ENCODE measurements at regions not wholly inside any gene's neighbourhood (a gene's known extent, or its start where the extent isn't known, plus 50 kb on each side); places are given as distances from the start of the nearest gene placed in this dataset.

DNA sequence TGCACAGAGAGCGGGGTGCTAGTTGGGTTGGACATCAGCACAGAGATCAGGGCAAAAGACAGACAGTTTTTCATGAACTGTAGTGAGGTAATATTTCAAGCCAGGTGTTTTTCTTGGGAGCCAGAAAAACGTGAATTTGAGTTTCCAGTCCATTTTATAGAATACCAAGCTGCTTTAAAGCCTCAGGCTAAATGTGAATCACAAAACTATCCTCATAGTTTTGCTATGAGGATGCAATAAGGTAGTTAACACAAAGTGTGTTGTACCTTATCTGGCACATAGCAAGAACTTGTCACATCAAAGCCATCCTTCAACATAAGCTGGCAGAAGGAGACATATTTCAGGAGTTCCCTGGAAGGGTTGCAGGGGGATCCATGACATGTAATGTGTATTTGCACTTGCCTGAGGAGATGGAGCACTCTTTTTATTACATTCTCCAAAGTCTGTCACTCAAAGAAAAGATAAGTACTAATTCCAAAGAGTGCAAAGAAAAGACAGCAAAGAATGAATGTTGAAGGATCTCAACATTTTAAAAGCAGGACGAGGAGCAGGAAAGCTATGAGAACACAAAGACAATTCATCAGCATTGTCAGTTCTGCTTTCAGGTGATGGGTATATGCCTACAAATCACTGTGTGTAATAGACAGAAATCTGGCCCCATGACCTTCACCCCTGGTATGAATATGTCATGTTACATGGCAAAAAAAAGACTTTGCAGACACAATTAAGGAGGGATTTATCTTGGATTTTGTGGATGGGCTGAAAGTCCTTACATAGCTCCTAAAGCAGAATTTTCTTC lies 1046.4 kb downstream of the NTRK3 start:
- H3K27ac ChIP-seq = no peak overlapping the region
- WGBS = 28% methylated on average over 3 of the region's 3 CpGs
- no peak overlapping the region for H3K4me3 ChIP-seq

DNA sequence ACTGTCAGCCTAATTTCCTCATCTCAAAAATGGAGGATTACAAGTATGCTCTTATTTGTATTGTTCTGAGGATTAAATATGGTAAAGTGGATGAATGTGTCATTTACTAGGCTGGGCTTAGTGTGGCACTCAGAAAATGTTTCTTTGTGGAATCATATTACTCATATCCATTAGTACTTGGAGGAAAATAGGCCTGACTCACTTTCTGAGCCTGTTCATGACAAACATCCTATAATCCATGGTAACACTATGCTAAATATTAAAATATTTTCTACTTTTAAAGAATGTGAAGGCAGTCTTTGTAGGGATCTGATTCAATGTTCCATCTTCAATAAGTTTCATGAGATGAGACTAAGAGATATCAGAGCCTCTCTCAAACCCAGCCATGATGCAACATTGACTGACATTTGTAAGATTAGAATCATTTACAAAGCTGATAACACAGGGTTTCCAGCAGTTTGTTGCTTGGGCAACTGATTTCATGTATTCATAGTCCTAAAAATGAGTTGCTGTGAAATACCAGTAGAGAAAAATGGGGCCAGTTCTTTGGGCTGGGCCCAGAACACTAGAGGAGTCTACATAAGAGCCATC lies 1048.5 kb downstream of the NTRK3 start:
- DNase-seq (ENCODE audit: low spot score in 2 of 2) = no peak
- Histone ChIP-seq H3K9me3 (no peaks in the 10 kb centered on the region), H3K27ac (no peak overlapping the region), H3K4me1 (no peaks in the 10 kb centered on the region), H3K4me3 (no peak overlapping the region), H3K36me3 (no peaks in the 10 kb centered on the region), H3K27me3 (no peaks in the 10 kb centered on the region)
- TF ChIP-seq EP300 (IDR thresholded peaks at IDR 0.05) (no peak), POLR2AphosphoS5 (IDR thresholded peaks at IDR 0.05) (no peak), POLR2A (IDR thresholded peaks at IDR 0.05) (no peak)
- TF ChIP-seq, protein P1, sequence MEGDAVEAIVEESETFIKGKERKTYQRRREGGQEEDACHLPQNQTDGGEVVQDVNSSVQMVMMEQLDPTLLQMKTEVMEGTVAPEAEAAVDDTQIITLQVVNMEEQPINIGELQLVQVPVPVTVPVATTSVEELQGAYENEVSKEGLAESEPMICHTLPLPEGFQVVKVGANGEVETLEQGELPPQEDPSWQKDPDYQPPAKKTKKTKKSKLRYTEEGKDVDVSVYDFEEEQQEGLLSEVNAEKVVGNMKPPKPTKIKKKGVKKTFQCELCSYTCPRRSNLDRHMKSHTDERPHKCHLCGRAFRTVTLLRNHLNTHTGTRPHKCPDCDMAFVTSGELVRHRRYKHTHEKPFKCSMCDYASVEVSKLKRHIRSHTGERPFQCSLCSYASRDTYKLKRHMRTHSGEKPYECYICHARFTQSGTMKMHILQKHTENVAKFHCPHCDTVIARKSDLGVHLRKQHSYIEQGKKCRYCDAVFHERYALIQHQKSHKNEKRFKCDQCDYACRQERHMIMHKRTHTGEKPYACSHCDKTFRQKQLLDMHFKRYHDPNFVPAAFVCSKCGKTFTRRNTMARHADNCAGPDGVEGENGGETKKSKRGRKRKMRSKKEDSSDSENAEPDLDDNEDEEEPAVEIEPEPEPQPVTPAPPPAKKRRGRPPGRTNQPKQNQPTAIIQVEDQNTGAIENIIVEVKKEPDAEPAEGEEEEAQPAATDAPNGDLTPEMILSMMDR (IDR thresholded peaks at IDR 0.05) = no peak

More for the DNA sequence above, 1046.4 kb downstream of the NTRK3 start:
- Histone ChIP-seq H3K36me3 (no peaks in the 10 kb centered on the region), H3K9me3 (no peaks in the 10 kb centered on the region), H3K4me1 (no peaks in the 10 kb centered on the region), H3K27me3 (no peaks in the 10 kb centered on the region)
- TF ChIP-seq POLR2AphosphoS5 (IDR thresholded peaks at IDR 0.05) = no peak
- no peak for TF ChIP-seq EP300 (IDR thresholded peaks at IDR 0.05)
- no peak for DNase-seq (ENCODE audit: low spot score in 2 of 2)

DNA sequence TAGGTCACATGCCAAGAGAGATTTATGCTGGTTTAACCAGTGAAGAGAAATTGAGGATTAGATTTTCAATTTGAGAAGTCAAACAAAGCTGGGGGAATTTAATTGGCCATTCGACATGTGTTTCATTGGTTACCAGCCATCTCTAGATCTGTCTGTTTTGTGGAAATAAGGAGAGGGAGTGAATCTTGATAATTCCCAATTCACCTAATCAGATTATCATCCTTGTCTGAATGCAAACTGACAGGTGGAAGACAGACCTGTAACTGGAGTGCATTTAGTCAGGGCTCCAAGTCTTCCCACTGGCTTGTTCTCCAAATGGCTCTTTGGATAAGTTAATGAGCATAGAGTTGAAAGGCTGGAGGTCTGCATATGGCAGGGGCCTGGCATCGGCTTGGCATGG lies 1049.3 kb downstream of the NTRK3 start:
- H3K4me3 ChIP-seq = no peak overlapping the region
- no peaks in the 10 kb centered on the region for H3K36me3 ChIP-seq
- H3K9me3 ChIP-seq = no peaks in the 10 kb centered on the region
- no peak overlapping the region for H3K27ac ChIP-seq
- H3K4me1 ChIP-seq = no peaks in the 10 kb centered on the region
- TF ChIP-seq EP300 (IDR thresholded peaks at IDR 0.05) (no peak), POLR2AphosphoS5 (IDR thresholded peaks at IDR 0.05) (no peak), POLR2A (IDR thresholded peaks at IDR 0.05) (no peak)
- TF ChIP-seq, protein P1 (IDR thresholded peaks at IDR 0.05) = no peak
- 86% methylated on average over 2 of the region's 2 CpGs for WGBS
- no peak for DNase-seq (ENCODE audit: low spot score in 2 of 2)
- no peaks in the 10 kb centered on the region for H3K27me3 ChIP-seq

DNA sequence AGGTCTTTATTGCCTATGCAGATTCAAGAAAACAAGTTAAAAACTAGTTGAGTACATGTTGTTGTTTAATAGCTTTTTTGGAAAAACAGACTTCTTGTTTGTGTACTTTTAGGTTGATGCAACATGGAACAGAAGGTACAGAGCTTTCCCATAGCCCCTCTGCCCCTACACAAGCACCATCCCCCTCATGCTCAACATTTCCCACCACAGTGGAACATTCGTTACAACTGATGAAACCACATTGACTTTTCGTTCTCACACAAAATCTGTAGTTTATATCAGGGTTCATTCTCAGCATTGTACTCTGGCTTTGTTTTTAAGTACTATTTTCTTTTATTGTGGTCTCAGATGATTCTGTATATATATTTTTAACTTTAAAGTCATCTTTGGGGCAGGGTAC lies 1054.6 kb downstream of the NTRK3 start:
- no peak for DNase-seq (ENCODE audit: low spot score in 2 of 2)
- no peak overlapping the region for H3K4me3 ChIP-seq
- 67% methylated on average over 2 of the region's 2 CpGs for WGBS
- H3K36me3 ChIP-seq = no peaks in the 10 kb centered on the region
- no peaks in the 10 kb centered on the region for H3K9me3 ChIP-seq
- no peak overlapping the region for H3K27ac ChIP-seq
- H3K4me1 ChIP-seq = no peaks in the 10 kb centered on the region
- TF ChIP-seq, protein P1 (IDR thresholded peaks at IDR 0.05) = no peak
- no peak for TF ChIP-seq POLR2A (IDR thresholded peaks at IDR 0.05)
- no peak for TF ChIP-seq POLR2AphosphoS5 (IDR thresholded peaks at IDR 0.05)
- no peak for TF ChIP-seq EP300 (IDR thresholded peaks at IDR 0.05)
- H3K27me3 ChIP-seq = no peaks in the 10 kb centered on the region

DNA sequence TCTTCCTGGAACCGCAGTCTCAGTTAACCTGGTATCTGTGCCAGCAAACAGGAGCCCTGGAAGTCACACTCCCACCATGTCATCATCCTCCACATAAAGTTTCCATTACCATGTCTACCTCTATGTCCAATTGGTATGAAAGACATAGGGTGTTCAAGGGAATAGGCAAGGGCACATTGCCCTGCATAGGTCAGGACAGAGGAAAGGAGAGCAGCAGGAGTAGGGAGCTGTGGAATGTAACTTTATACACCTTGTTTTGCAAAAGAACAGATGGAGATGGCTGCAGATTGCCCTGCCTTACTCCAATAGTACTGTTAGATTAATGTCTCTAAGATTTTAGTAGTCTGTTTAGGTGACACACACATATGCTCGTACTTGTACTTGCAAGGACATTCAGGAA lies 1056.4 kb downstream of the NTRK3 start:
- H3K4me3 ChIP-seq = no peak overlapping the region
- no peaks in the 10 kb centered on the region for H3K9me3 ChIP-seq
- DNase-seq (ENCODE audit: low spot score in 2 of 2) = no peak
- no peaks in the 10 kb centered on the region for H3K4me1 ChIP-seq
- WGBS = 53% methylated on average over 2 of the region's 2 CpGs
- TF ChIP-seq, protein P1 (IDR thresholded peaks at IDR 0.05) = no peak
- no peak for TF ChIP-seq POLR2A (IDR thresholded peaks at IDR 0.05)
- TF ChIP-seq EP300 (IDR thresholded peaks at IDR 0.05) = no peak
- TF ChIP-seq POLR2AphosphoS5 (IDR thresholded peaks at IDR 0.05) = no peak
- no peak overlapping the region for H3K27ac ChIP-seq
- H3K27me3 ChIP-seq = no peaks in the 10 kb centered on the region
- H3K36me3 ChIP-seq = no peaks in the 10 kb centered on the region

Measured in suprapubic skin (tissue), 4 donors.